Sciatic nerve (tissue), 2 donors: ENCODE measurements at regions not wholly inside any gene's neighbourhood (a gene's known extent, or its start where the extent isn't known, plus 50 kb on each side); places are given as distances from the start of the nearest gene placed in this dataset.

ENCODE experiments used
- ATAC-seq: fragments of 200-7000 bp; cut with Tn5 transposase; one replicate; pipeline ENCODE4 v1.9.1; 2020; ENCODE audit warnings: mild to moderate bottlenecking, moderate library complexity
- DNase-seq: peaks from one replicate; pipeline ENCODE4 v3.0.0-alpha.2; 2020; ENCODE audit warnings: low spot score
- intact Hi-C: fragments of 100-400 bp; cut with DNase I; formaldehyde crosslinking; loops from one replicate; pipeline ENCODE4 v1.14.2; 2022
- donor health status: DM: no; HTN: no; CAD: no.
- donor health status: DM: no; HTN: no; CAD: no.

DNA sequence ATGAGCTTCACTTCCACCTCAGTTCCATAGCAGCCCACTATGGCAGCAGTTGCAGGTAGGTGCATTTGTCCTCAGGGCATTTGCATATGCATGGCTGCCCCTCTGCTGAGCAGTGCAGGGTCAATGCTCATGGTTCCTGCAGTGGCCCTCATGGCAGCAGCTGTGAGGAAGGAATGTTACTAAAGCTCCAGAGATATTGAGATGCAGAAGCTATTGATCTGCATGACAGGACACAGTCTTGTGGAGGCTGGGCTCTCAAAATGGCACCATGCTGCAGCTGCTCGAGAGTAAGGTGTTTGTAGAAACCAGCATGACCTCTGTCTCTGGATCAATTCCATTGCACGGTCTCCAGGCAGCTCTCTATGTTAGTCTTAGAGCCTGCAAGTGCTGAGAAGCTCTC lies 179.2 kb upstream of the PCDH18 start:
- ATAC-seq, result no peak
- DNase-seq, result no peak
- intact Hi-C loops, result no loop called here

- intact Hi-C loops, result no loop called here
- ATAC-seq (no peak), DNase-seq (no peak)
These were observed 175.3 kb upstream of the PCDH18 start for GRCh38 chr4:137707626-137708025.

GRCh38 chr4:137707102-137707620 lies 174.9 kb upstream of the PCDH18 start:
- DNase-seq (no peak), ATAC-seq (no peak)
- intact Hi-C loops, result no loop called here

DNA sequence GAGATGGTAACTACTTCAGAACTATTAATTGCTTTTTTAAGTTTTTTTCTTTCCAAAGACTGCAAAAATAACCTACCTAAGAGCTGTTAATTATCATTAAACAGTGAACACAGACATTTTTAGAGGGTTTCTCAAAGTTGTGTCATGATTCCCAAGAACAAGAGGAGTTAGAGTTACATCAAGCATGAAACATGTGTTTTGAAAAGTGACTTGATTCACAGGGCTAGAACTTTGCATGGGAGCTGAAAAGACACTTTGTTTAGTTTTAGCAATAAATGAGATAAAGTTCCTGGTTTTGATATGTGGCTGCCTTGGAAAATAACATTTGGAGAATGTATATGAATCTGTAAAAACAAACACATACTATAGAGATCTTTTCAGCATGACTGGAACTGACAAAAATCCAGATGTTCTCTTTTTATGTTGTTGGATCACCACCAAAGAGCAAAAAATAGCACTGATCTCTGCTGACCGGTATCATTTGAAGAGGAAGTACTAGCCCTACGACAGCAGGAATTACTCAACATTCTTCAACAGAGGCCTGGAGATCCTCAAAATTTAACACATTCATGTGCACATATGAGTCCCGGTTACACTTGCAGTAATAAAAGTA lies 173.0 kb upstream of the PCDH18 start:
- DNase-seq, result no peak
- ATAC-seq, result peak; percentile 94
- intact Hi-C loops, result no loop called here

DNA sequence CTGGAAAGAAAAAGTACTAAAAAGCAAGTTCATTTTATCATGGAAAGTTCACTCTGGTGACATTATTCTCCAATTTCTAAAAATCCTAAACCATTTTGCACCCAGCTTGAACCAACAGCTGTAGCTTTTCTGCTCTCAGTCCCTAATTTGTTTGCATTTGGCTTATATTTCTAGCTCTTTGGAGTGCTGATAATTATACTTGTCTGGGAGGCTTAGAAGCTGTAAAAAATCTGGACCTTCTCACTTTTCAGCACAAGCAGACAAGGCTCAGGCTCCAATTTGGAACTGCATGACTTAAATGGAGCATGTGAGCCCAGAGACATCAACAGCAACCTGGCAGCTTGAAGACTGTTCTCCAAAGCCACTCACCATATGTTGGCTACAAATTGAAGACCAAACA lies 170.9 kb upstream of the PCDH18 start:
- intact Hi-C loops, result no loop called here
- DNase-seq (no peak), ATAC-seq (no peak)

DNA sequence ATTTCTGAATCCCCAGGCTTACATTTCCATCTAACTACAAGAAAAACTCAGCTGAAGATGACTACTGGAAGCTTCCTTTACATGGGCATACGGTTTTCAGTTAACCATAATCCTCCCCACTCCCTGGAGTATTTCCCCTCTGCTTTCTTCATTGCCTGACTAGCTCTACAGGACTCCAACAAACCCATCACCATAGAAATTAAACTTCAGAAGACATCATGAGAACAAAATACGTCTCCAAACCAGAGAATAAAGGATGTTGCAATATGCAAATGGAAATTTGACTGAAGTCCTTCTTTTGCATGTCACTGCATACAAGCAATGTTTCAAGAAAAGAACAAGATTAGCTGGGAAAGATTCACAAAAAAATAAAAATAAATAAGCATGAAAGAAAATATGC lies 170.2 kb upstream of the PCDH18 start:
- intact Hi-C loops, result no loop called here
- DNase-seq, result no peak
- ATAC-seq, result no peak

DNA sequence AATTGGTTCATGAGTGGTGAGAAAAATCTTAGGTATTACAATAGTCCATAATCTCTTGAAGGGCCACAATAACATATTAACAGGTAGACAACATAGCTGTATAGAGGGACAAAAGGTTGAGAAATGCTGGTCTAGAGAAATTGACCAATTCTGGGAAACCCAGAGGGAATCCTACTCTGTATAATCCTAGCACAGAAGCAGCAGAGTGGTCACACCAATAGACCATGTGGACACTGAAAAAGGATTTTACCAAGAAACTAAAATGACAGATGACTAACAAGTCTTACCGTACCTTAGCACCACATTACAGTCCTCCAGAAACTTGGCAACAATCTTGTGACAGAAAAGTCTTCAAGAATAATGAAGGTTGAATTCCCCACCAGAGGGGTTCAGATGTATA lies 169.1 kb upstream of the PCDH18 start:
- intact Hi-C loops, result no loop called here
- no peak for ATAC-seq
- DNase-seq, result no peak

DNA sequence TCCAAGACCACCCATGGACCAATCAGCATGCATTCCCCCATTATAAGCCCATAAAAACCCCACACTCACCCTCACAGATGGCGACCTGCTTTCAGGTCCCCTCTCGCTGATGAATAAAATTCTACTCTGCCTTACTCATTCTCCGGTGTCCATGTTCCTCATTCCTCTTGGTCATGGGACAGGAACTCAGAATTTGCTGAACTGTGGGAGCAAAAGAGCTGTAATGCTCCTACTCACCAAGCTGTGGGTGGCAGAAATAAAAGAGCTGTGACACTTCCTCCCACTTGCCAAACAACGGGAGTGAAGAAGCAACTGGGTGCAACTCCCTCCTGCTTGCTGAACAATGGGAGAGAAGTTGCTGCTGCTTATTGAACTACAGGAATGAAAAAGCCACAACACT lies 168.5 kb upstream of the PCDH18 start:
- no peak for DNase-seq
- ATAC-seq, result no peak
- intact Hi-C loops, result no loop called here

GRCh38 chr4:137700072-137700471 lies 167.8 kb upstream of the PCDH18 start:
- ATAC-seq (peak; percentile 27), DNase-seq (no peak)
- intact Hi-C loops, result no loop called here

DNA sequence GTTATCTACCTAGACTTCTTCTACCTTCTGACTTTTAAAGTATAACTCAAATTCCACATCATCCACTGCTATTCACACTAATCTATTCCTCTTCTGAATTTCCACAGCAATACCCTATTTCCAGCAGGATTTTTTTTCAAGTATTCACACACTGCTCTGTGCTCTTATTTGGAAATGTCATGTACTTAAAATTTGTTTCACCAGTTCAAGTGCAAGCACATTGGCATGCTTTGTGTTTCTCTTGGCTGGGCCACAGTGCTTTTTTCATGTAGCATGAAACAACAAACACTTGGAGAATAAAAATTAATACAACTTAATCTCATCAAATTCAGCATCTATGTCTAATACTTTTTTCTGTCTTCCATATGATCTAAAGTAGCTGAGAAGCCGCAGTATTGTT lies 161.8 kb upstream of the PCDH18 start:
- DNase-seq (peak; percentile 67), ATAC-seq (peak; percentile 87)
- intact Hi-C loops, result no loop called here

- intact Hi-C loops, result no loop called here
- no peak for DNase-seq
- no peak for ATAC-seq
These were observed 161.3 kb upstream of the PCDH18 start for GRCh38 chr4:137693641-137694040.

DNA sequence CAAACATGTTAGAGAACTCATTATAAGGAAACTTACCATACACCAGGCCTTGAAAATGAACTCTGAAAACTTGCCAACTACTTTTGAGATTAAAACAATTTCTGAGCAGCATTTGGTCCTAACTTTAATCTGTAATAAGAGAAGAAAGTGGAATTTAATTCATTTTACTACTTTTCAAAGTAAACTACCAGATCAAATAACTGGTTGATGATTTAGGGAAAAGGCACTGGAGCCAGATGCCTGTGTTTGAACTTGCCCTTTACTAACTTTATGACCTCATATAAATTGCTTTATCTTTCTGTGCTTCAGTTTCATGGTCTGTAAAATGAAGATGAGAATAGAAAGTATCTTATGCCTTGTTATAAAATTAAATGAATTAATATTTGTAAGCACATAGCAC lies 159.9 kb upstream of the PCDH18 start:
- ATAC-seq (no peak), DNase-seq (no peak)
- intact Hi-C loops, result no loop called here

DNA sequence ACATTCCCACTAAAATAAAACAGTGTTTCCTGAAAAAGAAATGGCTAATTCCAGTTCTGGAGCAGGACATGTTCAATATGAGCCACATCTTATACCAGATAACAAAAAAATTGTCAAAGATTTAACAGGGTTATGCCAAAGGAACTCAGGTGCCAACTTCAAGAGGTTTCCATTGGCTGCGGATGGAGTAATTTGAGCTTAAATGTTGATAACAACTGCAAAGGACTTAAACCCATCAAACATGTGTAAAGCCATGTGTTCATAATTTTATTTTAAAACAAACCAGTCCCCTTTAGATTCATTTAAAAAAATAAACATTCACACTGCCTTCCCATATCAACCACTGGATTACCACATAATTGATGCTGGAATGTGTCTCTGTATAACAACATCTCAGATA lies 156.4 kb upstream of the PCDH18 start:
- intact Hi-C loops, result no loop called here
- ATAC-seq (no peak), DNase-seq (no peak)

DNA sequence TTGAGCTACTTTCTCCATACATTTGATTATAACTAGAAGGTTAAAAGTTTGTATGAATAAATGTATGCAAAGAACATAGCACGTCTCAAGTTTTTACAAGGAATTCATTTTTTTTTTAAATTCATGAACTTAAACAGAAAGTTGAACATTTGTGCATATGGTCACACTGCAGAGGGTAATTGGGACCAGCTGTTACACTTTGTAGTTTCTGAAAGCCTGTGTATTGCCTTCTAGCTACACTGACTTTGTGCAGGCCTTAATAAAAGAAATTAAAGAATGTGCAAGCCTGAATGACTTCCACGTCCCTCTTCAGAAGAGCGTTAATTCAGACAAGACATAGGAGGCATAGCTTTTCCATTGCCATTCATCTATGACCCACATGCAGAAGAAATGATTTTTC lies 153.1 kb upstream of the PCDH18 start:
- no peak for ATAC-seq
- intact Hi-C loops, result no loop called here
- no peak for DNase-seq

DNA sequence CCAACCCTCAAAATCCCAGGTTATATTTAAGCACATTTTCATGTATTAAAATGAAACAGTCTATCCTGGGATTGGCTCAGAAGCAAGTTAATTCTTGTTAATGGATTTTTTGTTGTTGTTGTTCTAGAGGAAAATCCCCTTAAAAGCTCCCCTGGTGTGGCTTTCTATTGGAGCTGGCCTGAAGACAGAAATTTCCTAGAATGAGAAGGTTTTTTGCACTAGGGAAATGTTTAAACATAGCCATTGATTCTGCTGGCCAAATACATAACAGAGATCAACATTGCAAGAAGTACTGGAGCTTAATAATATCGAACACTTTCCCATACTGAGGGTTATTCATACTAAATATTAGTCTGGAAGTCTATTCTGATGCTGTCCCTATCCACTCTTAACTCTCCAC lies 148.8 kb upstream of the PCDH18 start:
- DNase-seq (no peak), ATAC-seq (no peak)
- intact Hi-C loops, result no loop called here

GRCh38 chr4:137678796-137679195 lies 146.5 kb upstream of the PCDH18 start:
- ATAC-seq (no peak), DNase-seq (no peak)
- intact Hi-C loops, result no loop called here

GRCh38 chr4:137677863-137678262 lies 145.6 kb upstream of the PCDH18 start:
- ATAC-seq (no peak), DNase-seq (no peak)
- intact Hi-C loops, result no loop called here

GRCh38 chr4:137676357-137676998 lies 144.2 kb upstream of the PCDH18 start:
- ATAC-seq, result no peak
- intact Hi-C loops, result no loop called here
- DNase-seq, result no peak

GRCh38 chr4:137674066-137674465 lies 141.8 kb upstream of the PCDH18 start:
- DNase-seq (no peak), ATAC-seq (no peak)
- intact Hi-C loops, result no loop called here

DNA sequence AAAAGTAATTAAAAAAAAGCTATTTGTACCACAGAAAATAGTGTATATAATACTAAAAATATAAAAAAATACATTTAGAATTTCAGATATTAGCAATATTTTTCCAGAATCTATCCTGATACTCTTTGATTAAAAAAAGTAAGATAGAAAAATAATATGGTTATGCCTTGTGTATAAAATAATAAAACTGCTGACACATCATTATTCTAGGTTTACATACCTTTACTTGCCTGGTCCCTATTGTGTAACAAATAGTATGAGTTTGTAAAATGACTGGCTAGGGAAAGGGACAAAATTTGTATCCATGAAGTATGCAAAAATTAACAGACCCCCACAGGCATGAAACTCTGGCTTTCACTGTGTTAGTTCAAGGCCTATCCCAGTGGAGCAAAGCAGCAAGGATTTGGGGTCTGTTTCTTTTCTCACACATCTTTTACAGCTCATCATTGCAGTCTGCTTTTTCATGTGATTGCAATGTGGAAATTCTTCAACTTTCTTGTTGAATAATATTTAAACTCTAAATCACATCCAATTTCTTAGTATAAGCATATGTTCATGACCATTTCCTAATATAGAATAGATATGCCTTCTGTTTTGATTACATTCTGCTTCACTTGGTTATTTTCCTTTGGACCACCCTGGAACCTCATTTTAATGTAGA lies 136.7 kb upstream of the PCDH18 start:
- intact Hi-C loops, result no loop called here

GRCh38 chr4:137664416-137664815 lies 132.1 kb upstream of the PCDH18 start:
- intact Hi-C loops, result no loop called here
- DNase-seq (no peak), ATAC-seq (no peak)

More for the DNA sequence above, 136.7 kb upstream of the PCDH18 start:
- no peak for ATAC-seq
- no peak for DNase-seq
